Vagina (tissue), 2 donors: ENCODE measurements at regions not wholly inside any gene's neighbourhood (a gene's known extent, or its start where the extent isn't known, plus 50 kb on each side); places are given as distances from the start of the nearest gene placed in this dataset.

Experiments
- POLR2A ChIP-seq, 2 donors: fragments of 450-650 bp; IDR thresholded peaks; one replicate each; pipeline ENCODE4 v1.6.1; 2017; ENCODE audit warnings: antibody characterized with exemption in 2 of 2, mild to moderate bottlenecking in 2 of 2, moderate library complexity in 2 of 2
- TF ChIP-seq, protein P1 (sequence below), 3 experiments: fragments of 450-650 bp in 2 of 3; fragments of 200-600 bp in 1 of 3; sonication (generic) in 1 of 3; IDR thresholded peaks; one replicate each; pipeline ENCODE4 v1.5.1; 2017 to 2019; ENCODE audit warnings: antibody characterized with exemption in 3 of 3, mild to moderate bottlenecking in 2 of 3, moderate library complexity in 2 of 3

DNA sequence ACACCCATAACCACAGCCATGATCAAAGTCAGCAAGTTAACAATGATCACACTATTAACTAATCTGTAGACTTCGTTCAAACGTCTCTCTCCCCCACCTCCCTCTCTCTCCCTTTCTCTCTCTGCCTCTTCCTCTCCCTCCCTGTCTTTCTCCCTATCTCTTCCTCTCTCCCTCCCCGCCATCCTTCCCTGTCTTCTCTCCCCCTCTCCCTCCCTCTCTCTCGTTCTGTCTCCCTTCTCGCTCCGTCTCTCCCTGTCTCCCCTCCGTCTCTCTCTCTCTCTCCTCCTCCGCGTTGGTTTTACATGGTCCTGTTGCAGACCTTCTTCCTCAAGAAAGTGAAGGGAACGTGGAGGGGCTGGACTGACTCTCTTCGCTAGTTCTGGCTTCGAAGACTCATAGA is 308.9 kb upstream of the FOXQ1 start:
- TF ChIP-seq, protein P1, sequence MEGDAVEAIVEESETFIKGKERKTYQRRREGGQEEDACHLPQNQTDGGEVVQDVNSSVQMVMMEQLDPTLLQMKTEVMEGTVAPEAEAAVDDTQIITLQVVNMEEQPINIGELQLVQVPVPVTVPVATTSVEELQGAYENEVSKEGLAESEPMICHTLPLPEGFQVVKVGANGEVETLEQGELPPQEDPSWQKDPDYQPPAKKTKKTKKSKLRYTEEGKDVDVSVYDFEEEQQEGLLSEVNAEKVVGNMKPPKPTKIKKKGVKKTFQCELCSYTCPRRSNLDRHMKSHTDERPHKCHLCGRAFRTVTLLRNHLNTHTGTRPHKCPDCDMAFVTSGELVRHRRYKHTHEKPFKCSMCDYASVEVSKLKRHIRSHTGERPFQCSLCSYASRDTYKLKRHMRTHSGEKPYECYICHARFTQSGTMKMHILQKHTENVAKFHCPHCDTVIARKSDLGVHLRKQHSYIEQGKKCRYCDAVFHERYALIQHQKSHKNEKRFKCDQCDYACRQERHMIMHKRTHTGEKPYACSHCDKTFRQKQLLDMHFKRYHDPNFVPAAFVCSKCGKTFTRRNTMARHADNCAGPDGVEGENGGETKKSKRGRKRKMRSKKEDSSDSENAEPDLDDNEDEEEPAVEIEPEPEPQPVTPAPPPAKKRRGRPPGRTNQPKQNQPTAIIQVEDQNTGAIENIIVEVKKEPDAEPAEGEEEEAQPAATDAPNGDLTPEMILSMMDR (IDR thresholded peaks at IDR 0.05) = no peak
- TF ChIP-seq POLR2A (IDR thresholded peaks at IDR 0.05) = no peak
